Naive thymus-derived CD8-positive, alpha-beta T cell (primary cell): ENCODE measurements at regions not wholly inside any gene's neighbourhood (a gene's known extent, or its start where the extent isn't known, plus 50 kb on each side); places are given as distances from the start of the nearest gene placed in this dataset.
A peak's percentile ranks its signal among the peaks of the same experiment; 100 is the strongest.

Experiments used
- ATAC-seq, 2 donors: fragments of 150-1000 bp; cut with Tn5 transposase in 1 of 2; sonication (Bioruptor Pico), chemical (Tn5 transposase) in 1 of 2; 1 replicate in 1 of 2; 2 replicates in 1 of 2; pipeline ENCODE4 v1.10.0; 2021; ENCODE audit warnings: mild to moderate bottlenecking in 2 of 2, moderate library complexity in 2 of 2
- POLR2A ChIA-PET: fragments of 350-600 bp; sonication (Branson Sonifier 250); formaldehyde crosslinking; loops from one replicate; lab custom pipeline; 2021; ENCODE audit warnings: antibody characterized with exemption; lab: Charles Lee
- DNase-seq, 10 donors: peaks; one replicate each; pipeline versions ENCODE4 v3.0.0 to v3.0.0-alpha.2; 2020 to 2022
- H3K27ac Mint-ChIP-seq, 10 donors: one replicate each; pipeline ENCODE4 v1.8.0; 2020 to 2022; ENCODE audit warnings: mild to moderate bottlenecking in 10 of 10, mixed read lengths in 10 of 10, moderate library complexity in 4 of 10, inconsistent platforms in 1 of 10
- H3K27me3 Mint-ChIP-seq, 5 donors: one replicate each; pipeline ENCODE4 v1.8.0; 2021 to 2022; ENCODE audit warnings: mixed read lengths in 5 of 5
- H3K36me3 Mint-ChIP-seq, 3 donors: one replicate each; pipeline ENCODE4 v1.8.0; 2020 to 2022; ENCODE audit warnings: mixed read lengths in 3 of 3, mild to moderate bottlenecking in 2 of 3, inconsistent platforms in 1 of 3
- H3K4me1 Mint-ChIP-seq, 4 donors: one replicate each; pipeline ENCODE4 v1.8.0; 2021 to 2022; ENCODE audit warnings: mixed read lengths in 4 of 4
- H3K4me3 Mint-ChIP-seq, 10 donors: one replicate each; pipeline ENCODE4 v1.8.0; 2020 to 2022; ENCODE audit warnings: mild to moderate bottlenecking in 10 of 10, mixed read lengths in 10 of 10, moderate library complexity in 6 of 10, inconsistent platforms in 1 of 10
- H3K9me3 Mint-ChIP-seq, 9 donors: one replicate each; pipeline ENCODE4 v1.8.0; 2020 to 2022; ENCODE audit warnings: mixed read lengths in 9 of 9, mild to moderate bottlenecking in 3 of 9, inconsistent platforms in 1 of 9, moderate library complexity in 1 of 9

DNA sequence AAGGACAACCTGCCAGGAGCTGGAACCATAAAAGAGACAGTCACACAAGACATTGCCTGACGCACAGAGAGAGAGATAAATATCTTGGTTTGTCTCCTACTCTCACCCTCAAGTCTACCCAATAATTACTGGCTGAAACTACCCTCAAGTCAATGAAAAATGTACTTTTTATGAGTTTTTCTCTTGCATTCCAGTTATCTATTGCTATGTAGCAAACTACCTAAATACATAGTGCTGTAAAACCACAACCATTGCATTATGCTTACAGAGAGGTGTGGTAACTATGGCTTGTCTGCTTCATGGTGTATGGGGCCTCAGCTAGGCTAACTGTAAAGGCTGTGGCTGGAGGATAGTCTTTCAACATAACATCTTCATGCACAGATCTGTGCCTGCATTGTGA lies 247.8 kb downstream of the HAO1 start:
- H3K27me3 Mint-ChIP-seq, result peaks cover 0 to 5% (median under 1%) of the 10 kb centered on the region in 5 donors
- POLR2A ChIA-PET, result no interaction called here
- no peak for ATAC-seq
- H3K4me3 Mint-ChIP-seq, result no peak overlapping the region
- H3K36me3 Mint-ChIP-seq, result no peaks in the 10 kb centered on the region
- no peak for DNase-seq
- no peak overlapping the region for H3K27ac Mint-ChIP-seq
- H3K9me3 Mint-ChIP-seq, result peaks cover 0 to 24% (median 4%) of the 10 kb centered on the region in 9 donors
- H3K4me1 Mint-ChIP-seq, result no peaks in the 10 kb centered on the region

DNA sequence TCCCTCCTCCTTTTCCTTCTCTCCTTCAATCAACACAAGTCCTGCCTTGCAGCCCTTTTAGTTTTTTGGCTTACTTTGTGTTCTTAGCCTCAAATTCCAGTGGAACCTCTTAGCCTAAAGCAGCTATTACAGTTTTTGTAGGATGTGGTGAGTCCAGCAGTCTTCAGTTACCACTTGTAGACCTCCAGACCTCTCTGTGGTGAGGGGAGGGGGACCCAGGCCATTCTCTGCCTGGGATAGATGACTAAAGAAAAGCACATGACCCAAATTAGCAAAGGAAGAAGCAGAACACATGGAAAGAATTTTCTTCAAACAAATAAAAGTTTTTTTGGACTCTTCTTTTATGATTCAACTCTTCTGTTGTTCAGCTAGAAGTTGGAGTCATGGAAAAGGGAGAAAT lies 246.5 kb downstream of the HAO1 start:
- Mint-ChIP-seq H3K27me3 (peaks cover 0 to 8% (median under 1%) of the 10 kb centered on the region in 5 donors), H3K9me3 (peaks cover 0 to 18% (median 3%) of the 10 kb centered on the region in 9 donors), H3K4me1 (no peaks in the 10 kb centered on the region), H3K27ac (no peak overlapping the region), H3K4me3 (no peak overlapping the region), H3K36me3 (no peaks in the 10 kb centered on the region)
- POLR2A ChIA-PET, result no interaction called here
- DNase-seq, result no peak
- ATAC-seq, result no peak

DNA sequence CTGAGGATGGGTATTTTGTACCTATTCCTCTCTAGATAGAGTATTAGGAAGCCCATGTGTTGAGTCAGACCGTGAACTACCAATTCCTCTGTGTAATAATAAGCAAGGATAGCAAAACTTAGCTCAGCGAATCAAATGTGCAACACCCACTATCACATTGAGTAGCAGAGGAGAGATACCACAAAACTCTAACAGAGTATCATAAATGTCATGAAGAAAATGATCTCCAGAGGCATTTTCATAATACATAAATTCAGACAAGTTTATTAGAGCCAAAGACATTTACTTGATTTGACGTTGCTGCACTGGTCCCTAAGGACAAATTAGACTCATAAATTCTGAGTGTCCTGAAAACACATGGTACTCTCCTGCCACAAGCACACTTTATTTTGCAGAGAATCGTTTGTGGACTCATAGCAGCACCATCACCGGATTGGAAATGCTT lies 245.2 kb downstream of the HAO1 start:
- ATAC-seq (no peak), DNase-seq (no peak)
- Mint-ChIP-seq H3K9me3 (peaks cover 0 to 15% (median 2%) of the 10 kb centered on the region in 9 donors), H3K4me1 (no peaks in the 10 kb centered on the region), H3K4me3 (no peak overlapping the region), H3K27me3 (peaks cover 0 to 8% (median 0%) of the 10 kb centered on the region in 5 donors), H3K36me3 (no peaks in the 10 kb centered on the region), H3K27ac (no peak overlapping the region)
- POLR2A ChIA-PET, result no interaction called here

DNA sequence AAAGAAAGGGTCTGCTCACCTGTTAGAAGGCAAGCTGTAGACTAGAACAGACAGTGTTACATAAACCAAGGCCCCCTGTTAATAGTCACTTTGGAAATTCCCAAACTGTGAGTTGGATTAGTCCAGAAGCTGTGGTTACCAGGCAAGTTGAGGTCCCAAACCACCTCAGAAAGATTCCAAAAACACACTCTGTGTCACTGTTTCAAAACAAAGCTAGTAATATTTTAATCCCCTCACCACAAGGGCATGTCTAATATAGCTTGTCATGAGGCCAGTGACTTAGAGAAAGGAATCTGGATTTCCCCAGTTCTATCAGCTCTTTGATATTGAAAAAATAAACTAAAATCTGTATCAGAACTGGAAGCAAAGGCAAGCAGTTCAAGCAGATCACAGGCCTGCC lies 244.6 kb downstream of the HAO1 start:
- Mint-ChIP-seq H3K4me1 (no peaks in the 10 kb centered on the region), H3K27ac (no peak overlapping the region), H3K36me3 (no peaks in the 10 kb centered on the region), H3K9me3 (peaks cover 0 to 19% (median 2%) of the 10 kb centered on the region in 9 donors), H3K27me3 (peaks cover 0 to 8% (median 0%) of the 10 kb centered on the region in 5 donors), H3K4me3 (no peak overlapping the region)
- ATAC-seq, result no peak
- POLR2A ChIA-PET, result no interaction called here
- no peak for DNase-seq

DNA sequence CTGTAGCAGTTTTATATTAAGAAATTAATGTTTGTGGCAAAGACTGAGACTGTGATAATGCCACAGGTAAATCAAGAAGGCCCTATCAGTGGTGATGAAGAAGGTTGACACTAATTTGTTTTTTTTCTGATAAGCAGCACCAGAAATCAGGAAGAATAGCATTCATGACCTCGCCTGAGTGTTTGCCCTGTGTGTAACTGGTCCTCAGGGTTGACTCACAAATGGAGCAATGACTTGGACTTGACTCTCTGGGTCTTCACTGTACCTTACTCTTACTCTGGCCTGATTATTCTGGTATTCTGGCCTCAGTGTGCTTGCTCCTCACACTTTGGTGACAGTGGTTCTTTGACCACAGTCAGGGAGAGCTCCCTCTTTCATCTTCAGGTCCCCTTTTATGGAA lies 243.9 kb downstream of the HAO1 start:
- POLR2A ChIA-PET, result no interaction called here
- ATAC-seq (no peak), DNase-seq (no peak)
- H3K4me1 Mint-ChIP-seq, result no peaks in the 10 kb centered on the region
- no peaks in the 10 kb centered on the region for H3K36me3 Mint-ChIP-seq
- H3K27me3 Mint-ChIP-seq, result peaks cover 0 to 8% (median 0%) of the 10 kb centered on the region in 5 donors
- no peak overlapping the region for H3K27ac Mint-ChIP-seq
- no peak overlapping the region for H3K4me3 Mint-ChIP-seq
- H3K9me3 Mint-ChIP-seq, result peaks cover 0 to 25% (median 3%) of the 10 kb centered on the region in 9 donors

DNA sequence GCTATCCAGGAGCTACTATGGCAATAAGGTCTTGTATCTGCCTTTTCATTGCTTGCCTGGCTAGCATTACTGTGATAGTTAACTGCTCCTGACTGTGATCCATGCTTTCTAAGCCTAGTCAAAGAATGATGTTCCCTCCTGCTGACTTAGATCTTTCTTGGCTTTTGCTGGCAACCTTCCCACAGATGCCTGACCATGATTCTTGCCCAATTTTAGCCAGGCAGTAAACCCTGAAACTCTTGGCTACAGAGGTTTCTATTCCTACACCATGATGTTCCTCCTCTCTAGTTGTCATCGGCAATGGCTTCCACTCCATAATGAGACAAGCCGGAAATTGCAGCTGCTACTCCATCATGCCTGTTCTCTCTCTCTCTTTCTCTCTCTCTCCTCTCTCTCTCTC lies 238.1 kb downstream of the HAO1 start:
- Mint-ChIP-seq H3K4me3 (no peak overlapping the region), H3K9me3 (peaks cover 3 to 48% (median 7%) of the 10 kb centered on the region in 9 donors), H3K27me3 (peaks cover 0 to 10% (median 2%) of the 10 kb centered on the region in 5 donors), H3K4me1 (no peaks in the 10 kb centered on the region), H3K36me3 (no peaks in the 10 kb centered on the region), H3K27ac (no peak overlapping the region)
- DNase-seq, result no peak
- no peak for ATAC-seq
- POLR2A ChIA-PET, result no interaction called here

DNA sequence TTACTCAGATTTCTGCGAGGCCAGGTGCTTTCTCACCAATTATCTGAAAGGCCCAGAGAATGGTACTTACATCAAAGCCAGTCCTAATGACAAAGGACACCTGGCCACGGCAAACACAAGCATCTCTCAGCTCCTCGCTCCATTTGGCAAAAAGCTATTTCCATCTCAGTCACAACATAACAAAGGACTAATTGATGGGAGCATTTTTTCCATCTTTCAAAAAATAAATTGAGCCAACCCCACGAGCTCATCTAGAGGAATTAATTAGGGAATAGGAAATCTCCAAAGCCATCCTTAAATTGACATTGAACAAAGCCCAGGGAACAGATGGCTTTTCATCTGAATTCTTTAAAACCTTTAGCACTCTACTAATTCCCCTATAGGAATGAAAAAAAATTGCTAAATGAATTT lies 236.7 kb downstream of the HAO1 start:
- H3K9me3 Mint-ChIP-seq, result peaks cover 3 to 41% (median 7%) of the 10 kb centered on the region in 9 donors
- ATAC-seq (no peak), DNase-seq (no peak)
- H3K4me1 Mint-ChIP-seq, result no peaks in the 10 kb centered on the region
- no peak overlapping the region for H3K27ac Mint-ChIP-seq
- no peaks in the 10 kb centered on the region for H3K36me3 Mint-ChIP-seq
- peaks cover 0 to 6% (median 2%) of the 10 kb centered on the region in 5 donors for H3K27me3 Mint-ChIP-seq
- no peak overlapping the region for H3K4me3 Mint-ChIP-seq
- POLR2A ChIA-PET, result no interaction called here

DNA sequence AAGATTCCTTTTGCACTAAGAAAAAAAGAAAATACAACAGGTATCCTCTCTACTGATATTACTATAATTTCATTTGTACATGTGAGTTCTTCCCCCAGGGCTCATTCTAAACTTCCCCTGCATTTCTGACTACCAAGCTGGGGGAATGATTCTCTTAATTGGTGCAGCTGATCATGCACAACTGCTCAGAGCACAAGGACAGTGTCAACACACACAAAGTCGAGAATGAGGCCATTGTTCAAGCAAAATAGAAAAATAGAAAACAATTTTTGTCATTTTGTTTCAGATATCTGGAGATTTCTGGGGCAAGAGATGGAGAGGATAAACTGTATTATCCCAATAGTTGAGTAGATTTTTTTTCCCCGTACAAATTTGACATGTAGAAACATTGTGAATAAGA lies 236.3 kb downstream of the HAO1 start:
- Mint-ChIP-seq H3K4me3 (no peak overlapping the region), H3K9me3 (peaks cover 3 to 41% (median 7%) of the 10 kb centered on the region in 9 donors), H3K36me3 (no peaks in the 10 kb centered on the region), H3K4me1 (no peaks in the 10 kb centered on the region), H3K27ac (no peak overlapping the region), H3K27me3 (peaks cover 0 to 6% (median 2%) of the 10 kb centered on the region in 5 donors)
- no peak for ATAC-seq
- POLR2A ChIA-PET, result no interaction called here
- DNase-seq, result no peak

DNA sequence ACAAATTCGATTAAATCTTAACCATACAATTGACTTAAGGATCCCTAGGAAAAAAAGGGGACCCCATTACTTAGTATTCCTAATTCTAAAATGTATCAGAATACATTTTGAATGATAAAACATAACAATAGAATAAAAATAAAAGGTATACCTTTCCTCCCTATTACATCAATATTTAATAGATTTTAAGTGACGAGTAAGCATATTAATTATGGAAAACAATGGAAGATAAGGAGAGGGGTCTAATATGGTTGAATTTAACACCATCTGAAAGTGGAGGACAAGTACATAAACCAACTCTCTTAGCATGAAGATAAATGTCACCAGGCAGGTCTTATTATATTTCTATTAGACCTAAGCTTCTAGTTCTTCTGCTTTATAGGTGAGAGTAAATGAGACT lies 232.1 kb downstream of the HAO1 start:
- Mint-ChIP-seq H3K9me3 (peaks cover 2 to 22% (median 4%) of the 10 kb centered on the region in 9 donors), H3K27me3 (peaks cover 0 to 5% (median 2%) of the 10 kb centered on the region in 5 donors), H3K36me3 (no peaks in the 10 kb centered on the region), H3K27ac (no peak overlapping the region), H3K4me1 (no peaks in the 10 kb centered on the region), H3K4me3 (no peak overlapping the region)
- DNase-seq (no peak), ATAC-seq (no peak)
- POLR2A ChIA-PET, result no interaction called here

DNA sequence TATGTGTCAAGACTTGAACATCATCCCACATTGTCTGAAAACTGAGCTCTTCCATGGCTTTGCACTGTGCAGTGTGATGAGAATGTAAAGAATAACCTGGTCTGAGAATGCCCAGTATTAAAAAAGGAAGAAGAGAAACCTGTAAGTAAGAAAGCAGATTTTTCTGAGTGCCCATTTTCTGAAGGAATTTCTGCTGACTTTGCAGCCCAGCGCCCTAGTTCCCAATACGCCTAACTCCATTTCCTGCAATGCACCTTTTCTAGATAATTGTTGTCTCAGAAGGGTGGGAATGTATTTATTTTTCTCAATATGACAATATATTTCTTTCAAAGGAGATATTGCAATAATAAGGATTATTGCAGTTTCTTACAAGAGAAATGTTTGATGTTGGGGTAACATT lies 231.5 kb downstream of the HAO1 start:
- peaks cover 0 to 17% (median 4%) of the 10 kb centered on the region in 9 donors for H3K9me3 Mint-ChIP-seq
- POLR2A ChIA-PET, result no interaction called here
- no peaks in the 10 kb centered on the region for H3K36me3 Mint-ChIP-seq
- no peaks in the 10 kb centered on the region for H3K4me1 Mint-ChIP-seq
- H3K4me3 Mint-ChIP-seq, result no peak overlapping the region
- ATAC-seq (no peak), DNase-seq (no peak)
- peaks cover 0 to 4% (median 2%) of the 10 kb centered on the region in 5 donors for H3K27me3 Mint-ChIP-seq
- no peak overlapping the region for H3K27ac Mint-ChIP-seq

DNA sequence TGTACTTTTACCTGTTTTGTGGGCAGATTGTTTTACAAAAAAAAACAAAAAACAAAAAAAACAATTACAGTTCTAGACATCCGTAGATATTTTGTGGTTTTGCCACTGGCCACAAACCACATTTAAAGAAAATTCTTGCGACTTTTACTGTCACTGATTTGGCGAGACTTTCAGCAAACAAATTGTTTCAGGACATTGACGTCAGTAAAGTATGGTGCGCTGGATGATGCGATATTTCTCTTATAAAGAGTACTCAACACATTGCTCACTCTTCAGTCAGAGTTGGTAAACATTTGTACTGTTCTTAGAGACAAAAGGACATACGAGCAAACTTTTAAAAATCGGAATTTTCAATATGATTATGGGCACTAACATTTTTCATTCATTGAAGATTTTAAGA lies 229.8 kb downstream of the HAO1 start:
- H3K27ac Mint-ChIP-seq, result no peak overlapping the region

DNA sequence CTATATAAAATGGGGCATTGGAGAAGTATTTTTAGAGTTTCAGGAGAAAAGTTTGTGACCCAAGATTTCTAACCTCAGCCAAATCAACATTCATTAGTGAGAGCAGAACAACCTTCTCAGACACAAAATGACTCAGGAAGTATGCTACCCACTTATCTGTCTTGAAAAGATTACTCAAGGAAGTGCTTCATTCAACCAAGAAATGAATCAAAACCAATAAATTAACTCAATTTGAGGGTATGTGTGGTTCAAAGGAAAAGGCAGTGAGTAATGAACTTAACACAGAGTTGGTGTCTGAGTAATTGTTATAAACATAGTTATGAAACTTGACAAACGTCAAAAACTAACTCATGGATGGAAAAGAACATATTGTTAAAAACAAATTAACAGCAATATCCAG lies 227.6 kb downstream of the HAO1 start:
- peaks cover 0 to 6% (median 0%) of the 10 kb centered on the region in 9 donors for H3K9me3 Mint-ChIP-seq
- peak overlapping the region in 1 of 10 donors; percentile 78 for H3K27ac Mint-ChIP-seq
- no peaks in the 10 kb centered on the region for H3K36me3 Mint-ChIP-seq
- ATAC-seq (no peak), DNase-seq (no peak)
- H3K27me3 Mint-ChIP-seq, result no peaks in the 10 kb centered on the region
- POLR2A ChIA-PET, result no interaction called here
- H3K4me1 Mint-ChIP-seq, result no peaks in the 10 kb centered on the region
- no peak overlapping the region for H3K4me3 Mint-ChIP-seq

More for the DNA sequence above, 229.8 kb downstream of the HAO1 start:
- POLR2A ChIA-PET, result no interaction called here
- H3K9me3 Mint-ChIP-seq, result peaks cover 0 to 10% (median 3%) of the 10 kb centered on the region in 9 donors
- DNase-seq (no peak), ATAC-seq (no peak)
- H3K36me3 Mint-ChIP-seq, result no peaks in the 10 kb centered on the region
- H3K4me3 Mint-ChIP-seq, result no peak overlapping the region
- no peaks in the 10 kb centered on the region for H3K4me1 Mint-ChIP-seq
- peaks cover 0 to 4% (median 0%) of the 10 kb centered on the region in 5 donors for H3K27me3 Mint-ChIP-seq

DNA sequence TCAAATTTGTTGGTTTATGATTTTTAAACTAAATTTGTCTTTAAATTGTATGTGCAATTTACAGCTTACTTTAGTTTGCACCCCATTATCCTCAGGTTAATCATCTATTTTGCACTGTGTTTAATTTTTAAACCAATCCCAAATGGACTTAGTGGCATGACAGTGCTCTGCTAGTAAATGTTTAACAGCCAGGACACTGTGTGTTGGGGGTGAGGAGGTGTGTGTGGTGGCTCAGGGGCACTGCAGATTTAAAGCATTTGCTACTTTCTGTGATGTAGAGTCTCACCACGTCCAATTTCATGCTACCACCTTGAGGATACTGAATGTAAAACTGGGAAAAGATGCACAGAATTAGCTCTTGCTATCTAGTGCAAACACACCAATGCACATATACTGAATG lies 225.7 kb downstream of the HAO1 start:
- H3K9me3 Mint-ChIP-seq, result peaks cover 0 to 6% (median 0%) of the 10 kb centered on the region in 9 donors
- H3K27me3 Mint-ChIP-seq, result no peaks in the 10 kb centered on the region
- H3K36me3 Mint-ChIP-seq, result no peaks in the 10 kb centered on the region
- POLR2A ChIA-PET, result no interaction called here
- H3K4me3 Mint-ChIP-seq, result no peak overlapping the region
- no peak for ATAC-seq
- no peak for DNase-seq
- H3K4me1 Mint-ChIP-seq, result no peaks in the 10 kb centered on the region
- H3K27ac Mint-ChIP-seq, result no peak overlapping the region

DNA sequence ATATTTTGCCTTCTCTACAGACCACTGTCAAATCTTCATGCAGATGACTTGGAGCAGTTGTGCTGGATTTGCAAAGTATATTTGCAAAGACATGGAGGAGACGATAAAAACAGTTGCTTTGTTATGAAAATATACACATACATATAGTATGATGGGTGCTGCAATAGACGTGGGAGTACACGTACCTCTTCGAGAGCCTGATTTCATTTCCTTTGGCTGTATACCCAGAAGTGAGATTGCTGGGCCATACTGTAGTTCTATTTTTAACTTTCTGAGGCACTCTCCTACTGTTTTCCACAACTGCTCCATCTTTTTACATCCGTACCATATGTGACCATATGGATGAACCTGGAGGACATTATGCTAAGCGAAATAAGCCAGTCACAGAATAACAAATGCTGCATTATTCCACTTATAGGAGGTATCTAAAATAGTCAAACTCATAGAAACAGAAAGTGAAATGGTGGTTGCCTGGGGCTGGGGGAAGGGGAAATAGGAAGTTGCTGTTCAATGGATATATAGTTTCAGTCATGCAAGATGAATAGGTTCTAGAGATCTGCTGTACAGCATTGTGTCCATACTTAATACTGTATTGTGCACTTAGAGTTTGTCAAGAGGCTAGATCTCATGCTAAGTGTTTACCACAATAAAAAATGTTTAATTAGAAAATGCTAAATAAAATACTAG lies 223.8 kb downstream of the HAO1 start:
- ATAC-seq (no peak), DNase-seq (no peak)
- Mint-ChIP-seq H3K27me3 (peaks cover 0 to 2% (median 1%) of the 10 kb centered on the region in 5 donors), H3K9me3 (peaks cover 0 to 11% (median 2%) of the 10 kb centered on the region in 9 donors), H3K4me1 (no peaks in the 10 kb centered on the region), H3K36me3 (no peaks in the 10 kb centered on the region), H3K27ac (no peak overlapping the region), H3K4me3 (no peak overlapping the region)
- POLR2A ChIA-PET, result no interaction called here
